ENCODE measurements at regions not wholly inside any gene's neighbourhood (a gene's known extent, or its start where the extent isn't known, plus 50 kb on each side); places are given as distances from the start of the nearest gene placed in this dataset.

DNA sequence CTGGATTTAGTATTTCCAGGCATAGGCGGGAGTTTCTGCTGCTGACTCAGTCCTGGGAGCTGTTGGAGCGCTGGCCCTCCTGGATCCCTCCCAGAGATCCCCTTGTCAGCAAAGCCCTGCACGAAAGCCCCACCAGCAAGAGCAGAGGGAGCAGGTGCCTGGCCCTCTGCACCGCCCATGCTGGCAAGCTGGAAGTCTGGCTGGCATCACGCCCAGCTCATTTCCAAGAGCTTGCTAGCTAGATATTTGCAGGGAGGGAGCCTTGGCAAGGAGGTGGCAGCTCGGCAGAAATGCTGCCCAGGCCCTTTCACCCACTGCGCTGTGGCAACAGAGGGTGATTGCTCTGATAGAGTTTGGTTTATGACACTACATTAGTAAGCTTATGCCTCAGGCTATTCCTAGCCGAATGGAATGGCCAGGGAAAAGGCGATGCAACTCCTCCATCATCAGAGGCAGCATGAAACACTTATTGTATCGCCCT lies 193.9 kb downstream of the EMP1 start:
- TF ChIP-seq CTCF (IDR thresholded peaks at IDR 0.05) (no peak), POLR2A (IDR thresholded peaks at IDR 0.05) (no peak), POLR2AphosphoS5 (IDR thresholded peaks at IDR 0.05) (no peak)
